HG03520 (cell line): ENCODE measurements at regions not wholly inside any gene's neighbourhood (a gene's known extent, or its start where the extent isn't known, plus 50 kb on each side); places are given as distances from the start of the nearest gene placed in this dataset.

Experiments used
- ATAC-seq: cut with Tn5 transposase; IDR thresholded peaks from one replicate; pipeline ENCODE4 v1.9.1; 2021; ENCODE audit warnings: mild to moderate bottlenecking, moderate library complexity; ENCODE audit not compliant: unreplicated experiment

DNA sequence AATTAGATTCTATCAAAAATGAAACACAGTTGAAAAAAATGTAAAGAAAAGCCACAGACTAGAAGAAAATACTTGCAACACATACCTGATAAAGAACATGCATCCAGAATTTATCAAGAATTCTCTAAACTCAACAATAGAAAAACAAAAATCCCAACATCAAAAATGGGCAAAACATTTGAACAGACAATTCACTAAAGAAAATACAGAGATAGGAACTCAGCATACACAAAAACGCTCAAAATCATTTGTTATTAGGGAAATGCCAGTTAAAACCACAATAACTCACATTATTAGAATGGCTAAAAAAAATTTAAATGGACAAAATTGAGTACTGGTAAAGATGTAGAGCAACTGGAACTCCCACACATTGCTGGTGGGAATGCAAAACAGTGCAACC is 311.0 kb upstream of the PRDM1 start:
- no peak for ATAC-seq

DNA sequence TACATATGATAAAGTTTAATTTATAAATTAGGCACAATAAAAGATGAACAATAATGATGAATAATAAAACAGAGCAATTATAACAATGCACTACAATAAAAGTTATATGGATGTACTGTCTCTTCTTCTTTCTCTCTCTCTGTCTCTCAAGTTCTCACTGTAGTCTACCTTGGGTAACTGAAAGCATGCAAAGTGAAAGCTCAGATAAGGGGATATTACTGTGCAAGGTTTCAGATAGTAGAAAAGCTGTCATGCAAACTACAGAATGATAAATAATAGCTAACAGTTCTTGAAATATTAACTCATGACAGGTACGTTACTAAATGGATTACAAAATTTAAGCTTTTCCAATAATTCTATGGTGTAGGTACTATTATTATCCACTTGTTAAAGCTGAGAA is 311.9 kb upstream of the PRDM1 start:
- ATAC-seq, result peak; percentile 58

DNA sequence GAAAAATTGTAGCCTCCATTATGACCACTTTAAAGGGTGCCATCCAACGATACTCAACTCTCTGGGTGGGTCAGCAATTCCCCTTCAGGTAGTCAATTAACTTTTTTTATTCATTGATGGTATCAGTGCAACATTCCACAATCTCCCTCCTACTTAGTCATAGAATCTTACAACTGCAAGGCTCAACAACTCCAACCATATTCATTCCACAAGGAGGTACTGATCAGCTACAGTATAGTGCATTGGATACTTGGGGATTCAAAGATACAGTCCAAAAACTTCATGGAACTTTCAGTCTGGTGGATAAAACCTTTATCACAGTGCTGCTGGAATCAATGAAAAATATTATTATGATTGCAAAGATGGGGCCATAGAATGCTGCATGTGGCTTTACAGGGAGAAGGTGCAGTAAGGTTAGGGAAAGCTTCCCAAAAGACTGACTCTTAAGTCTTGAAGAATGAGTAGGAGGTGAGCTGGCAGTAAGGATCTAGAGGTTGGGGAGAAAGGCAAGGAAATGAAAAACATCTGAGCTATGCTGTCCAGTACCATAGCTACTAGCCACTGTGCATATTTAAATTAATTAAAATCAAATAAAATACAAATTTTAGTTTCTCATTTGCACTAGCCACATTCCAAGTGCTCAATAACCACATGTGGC is 314.7 kb upstream of the PRDM1 start:
- no peak for ATAC-seq

DNA sequence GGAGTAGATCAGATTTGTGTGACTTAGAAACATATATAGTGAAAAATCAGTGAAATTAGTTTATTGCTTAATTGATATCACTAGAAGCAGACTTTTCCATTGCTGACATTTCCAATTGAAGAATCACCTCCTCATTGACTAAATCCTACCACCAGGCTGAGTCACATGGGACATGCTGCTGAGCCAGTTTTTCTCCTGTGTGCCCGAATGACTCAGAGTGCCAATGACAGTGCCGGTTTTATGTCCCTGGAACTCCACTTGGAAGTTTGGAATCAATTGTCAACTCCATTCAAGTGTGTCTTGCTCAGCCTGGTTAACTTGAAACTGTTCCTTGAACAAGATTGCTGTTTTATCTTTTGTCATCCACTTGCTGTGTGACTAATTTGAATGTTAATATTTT is 316.1 kb upstream of the PRDM1 start:
- ATAC-seq, result no peak

DNA sequence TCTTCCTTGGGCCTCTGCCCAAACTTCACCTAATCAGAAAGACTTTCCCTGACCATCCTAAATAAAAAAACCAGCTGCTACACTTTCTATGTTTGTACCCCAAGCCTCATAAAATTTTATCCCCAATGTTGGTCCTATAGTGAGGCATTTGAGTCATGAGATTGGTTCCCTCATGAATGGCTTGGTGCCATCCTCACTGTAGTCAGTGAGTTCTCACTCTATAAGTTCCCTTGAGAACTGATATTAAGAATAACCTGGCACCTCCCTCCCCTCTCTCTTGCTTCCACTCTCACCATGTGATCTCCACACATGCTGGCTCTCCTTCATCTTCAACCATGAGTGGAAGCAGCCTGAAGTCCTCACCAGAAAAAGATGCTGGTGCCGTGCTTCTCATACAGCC is 316.9 kb upstream of the PRDM1 start:
- ATAC-seq, result no peak

DNA sequence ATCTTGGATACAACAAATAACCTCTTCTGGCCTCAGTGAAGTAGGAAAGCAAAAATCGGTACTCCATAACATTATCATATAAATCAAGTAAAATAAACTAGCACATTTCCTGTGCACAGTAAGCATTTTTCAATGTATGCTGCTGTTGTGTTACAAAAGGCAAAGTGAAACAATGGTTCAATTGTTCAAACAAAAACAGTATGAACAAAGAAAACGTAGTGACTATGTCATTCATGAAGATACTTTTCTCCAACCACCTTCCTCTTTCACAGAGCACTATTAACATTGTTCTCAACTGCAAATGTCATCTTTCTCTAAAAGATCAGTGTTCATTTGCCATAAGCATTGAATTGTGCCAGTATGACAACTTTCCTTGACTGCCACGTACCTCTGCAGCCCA is 318.6 kb upstream of the PRDM1 start:
- no peak for ATAC-seq

DNA sequence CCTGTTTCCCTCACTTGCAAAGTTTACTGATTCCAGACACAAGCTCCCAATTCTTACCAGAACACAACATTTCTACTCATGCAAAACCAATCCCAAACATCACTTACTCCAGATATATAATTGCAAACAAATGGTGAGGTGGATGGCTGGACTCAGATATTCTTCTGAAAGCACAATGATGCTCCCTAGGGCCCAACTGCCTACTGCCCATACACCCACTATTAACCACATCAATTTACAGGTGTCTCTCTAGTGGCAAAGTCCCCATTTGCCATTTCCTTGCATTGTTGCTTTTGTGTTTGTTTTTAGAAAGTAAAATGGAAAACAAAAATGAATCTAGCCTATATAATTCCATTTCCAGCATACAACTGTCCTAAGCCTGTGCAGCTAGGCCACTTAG is 320.9 kb upstream of the PRDM1 start:
- no peak for ATAC-seq

DNA sequence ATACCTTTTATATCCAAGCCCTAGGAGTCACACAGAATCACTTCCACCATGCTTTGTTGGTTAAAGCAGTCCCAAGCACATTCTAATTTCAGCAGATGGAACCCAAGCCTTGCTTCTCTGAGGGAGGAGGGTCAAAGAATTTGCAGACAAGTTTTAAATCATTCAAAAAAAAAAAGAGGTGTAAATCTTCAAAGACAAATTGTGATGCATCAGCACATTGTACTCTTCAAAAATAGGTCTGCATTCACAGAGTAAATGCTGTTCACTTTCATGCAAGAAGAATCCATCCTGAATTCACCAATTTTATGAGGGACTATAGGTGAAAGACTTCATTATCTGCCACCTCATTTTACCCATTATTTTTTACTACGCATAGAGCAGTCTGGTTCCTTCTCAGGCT is 321.8 kb upstream of the PRDM1 start:
- no peak for ATAC-seq

DNA sequence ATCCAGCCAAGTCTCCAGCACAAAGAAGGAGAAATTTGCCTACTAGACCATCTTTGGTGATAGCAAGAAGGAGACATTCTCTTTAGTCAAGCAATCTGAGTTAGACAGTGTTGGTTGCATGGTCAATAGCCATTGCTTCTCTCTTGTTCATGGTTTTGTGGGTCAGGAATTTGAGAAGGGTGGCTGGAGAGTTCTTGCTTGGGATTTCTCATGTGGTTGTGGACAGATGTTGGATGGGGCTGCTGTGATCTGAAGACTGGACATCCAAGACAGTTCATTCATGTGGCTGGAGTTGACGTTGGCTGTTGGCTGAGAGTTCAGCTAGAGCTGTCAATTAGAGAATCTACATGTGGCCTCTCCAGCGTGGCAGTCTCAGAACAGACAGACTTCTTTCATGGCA is 322.3 kb upstream of the PRDM1 start:
- ATAC-seq, result no peak

DNA sequence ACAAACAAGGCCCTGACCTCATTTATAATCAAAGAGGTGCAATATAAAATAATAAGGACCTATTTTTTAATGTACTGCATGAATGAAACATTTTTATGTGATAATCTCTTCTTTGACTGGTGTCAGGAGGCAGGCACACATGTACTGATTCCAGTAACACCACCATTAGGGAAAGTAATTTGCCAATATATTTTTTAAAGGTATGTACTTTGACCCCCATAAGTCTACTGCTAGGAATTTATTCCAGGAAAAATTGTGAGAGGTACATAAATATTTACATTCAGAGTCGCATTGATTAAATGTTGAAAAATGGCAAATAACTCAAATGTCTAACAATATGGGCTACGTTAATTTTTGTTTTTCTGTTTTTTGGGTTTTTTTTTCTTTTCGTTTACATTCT is 325.4 kb upstream of the PRDM1 start:
- ATAC-seq, result no peak

DNA sequence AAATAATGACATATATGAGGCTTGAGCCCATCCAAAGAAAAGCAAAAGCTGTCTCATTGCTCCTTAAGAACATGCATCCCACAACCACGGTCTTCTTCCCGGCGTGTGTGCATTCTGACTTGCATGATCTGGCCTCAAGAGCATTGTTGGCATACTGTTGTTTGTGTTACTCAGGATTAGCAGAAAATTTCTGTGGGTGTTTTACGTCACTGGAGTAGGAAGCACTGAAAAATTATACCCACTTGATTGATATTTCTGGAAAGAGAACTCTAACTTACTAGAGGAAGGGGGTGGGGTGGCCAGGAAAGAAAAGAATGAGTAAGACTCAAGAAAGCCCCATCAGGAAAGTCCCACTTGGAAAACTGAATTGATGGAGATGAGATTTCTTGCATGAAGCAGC is 326.2 kb upstream of the PRDM1 start:
- no peak for ATAC-seq

DNA sequence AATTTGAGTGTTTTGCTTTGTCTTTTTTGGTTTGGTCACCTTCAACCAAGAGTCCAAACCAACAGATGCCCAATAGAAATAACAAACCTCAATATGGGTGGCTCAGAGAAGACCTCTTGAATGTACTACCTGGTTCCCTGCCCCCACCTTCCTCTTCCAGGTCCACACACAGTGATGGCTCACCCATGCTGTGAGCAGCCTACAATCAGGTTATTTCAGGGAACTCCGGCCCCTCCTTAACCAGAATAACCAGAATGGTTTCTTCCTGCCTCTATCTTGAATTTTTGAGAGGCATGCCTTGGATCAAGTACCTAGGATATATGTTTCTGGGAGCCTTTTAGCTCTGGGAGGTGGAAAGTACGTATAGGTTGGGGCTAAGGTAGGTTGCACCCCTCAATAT is 327.1 kb upstream of the PRDM1 start:
- no peak for ATAC-seq

DNA sequence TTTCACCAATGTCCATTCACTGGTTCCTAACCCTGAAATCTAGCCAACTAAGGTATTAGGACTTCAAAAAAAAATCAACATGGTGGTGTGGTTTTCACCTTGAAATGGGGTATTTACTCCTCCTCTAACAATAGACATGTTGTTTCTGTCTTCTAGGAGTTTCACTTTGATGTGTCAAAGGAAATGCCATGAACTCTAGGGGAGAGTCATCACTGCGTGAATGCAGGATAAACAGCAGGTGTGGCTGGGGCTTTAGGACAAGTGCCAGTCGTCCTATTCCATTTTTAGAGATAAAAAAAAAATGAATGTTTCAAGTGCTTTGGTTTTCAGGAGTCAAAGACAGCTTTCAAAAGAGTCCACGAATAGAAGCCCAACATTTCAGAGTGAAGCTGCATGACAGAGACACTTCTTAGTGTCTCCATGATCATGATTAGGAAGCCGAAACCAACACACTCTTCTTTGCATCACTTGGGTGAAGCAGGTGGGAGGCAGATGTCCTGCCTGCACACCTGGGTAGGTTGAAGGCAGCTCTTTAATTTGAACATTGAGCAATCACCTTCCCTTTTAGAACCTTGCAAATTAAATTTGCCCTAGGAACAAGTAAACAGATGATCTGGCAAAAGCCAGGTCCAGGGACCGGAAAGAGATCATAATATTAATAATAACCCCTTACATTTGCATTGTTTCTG is 328.5 kb upstream of the PRDM1 start:
- peak; percentile 88 for ATAC-seq

DNA sequence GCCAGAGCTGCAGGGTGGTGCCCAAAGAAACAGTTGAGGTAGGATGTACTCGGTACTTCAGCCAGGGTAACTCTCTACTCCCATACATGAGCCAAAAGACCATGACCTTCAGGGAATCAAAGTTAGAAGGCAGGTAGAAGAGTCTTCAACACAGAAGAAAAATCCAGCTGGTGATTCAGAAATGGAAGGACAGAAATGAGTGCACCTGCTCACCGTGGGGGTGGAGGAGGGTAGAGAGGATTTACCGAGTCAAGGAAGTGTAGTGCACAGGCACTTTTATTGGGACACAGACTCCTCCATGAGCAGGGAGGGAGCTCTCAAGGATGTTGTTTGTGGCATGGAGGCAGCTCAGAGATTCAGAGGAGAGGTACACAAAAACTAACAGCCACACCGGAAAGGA is 330.3 kb upstream of the PRDM1 start:
- no peak for ATAC-seq

DNA sequence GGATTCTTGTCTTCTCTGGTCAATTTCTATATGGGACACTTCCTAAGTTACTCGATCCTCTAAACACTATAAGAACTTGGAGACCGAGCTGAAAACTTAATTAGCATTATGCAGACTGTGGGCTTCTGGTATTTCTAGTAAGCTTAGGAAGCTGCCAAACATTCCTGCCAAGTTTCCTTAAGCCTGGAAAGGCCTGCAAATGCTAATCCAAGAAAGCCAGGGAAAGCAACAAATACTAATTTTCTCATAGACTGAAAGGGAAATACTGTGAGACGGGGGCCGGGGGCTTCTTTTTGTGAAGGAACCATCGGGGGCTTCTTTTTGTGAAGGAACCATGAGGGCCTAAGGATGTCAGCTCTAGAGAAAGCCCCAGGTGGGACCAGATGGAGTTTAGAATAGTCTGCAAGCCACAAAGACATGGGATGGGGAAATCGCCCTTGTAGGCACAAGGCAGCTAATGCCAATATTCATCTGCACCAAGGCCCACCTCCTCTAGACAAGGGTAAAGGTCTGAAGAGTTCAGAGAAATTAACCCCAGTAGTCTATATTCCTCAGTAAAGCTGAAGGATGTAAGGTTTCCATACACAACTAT is 332.4 kb upstream of the PRDM1 start:
- ATAC-seq, result no peak

DNA sequence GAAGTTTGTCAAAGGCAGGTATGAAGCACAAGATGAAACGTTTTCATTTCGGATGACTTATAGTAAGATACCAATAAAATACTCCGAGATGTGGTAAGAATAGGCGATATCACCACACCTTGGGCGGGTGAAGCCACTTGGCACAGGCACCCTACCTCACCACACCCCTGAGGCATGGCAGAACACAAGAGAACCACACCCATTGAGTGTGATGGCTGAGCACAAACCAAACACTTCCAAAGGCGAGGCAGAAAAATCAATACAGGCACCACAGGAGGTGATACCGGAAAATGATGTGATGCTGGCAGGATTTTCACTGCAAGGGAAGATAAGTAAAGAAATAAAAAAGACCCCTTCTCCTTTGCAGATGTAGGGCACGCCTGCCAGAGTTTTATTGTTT is 332.9 kb upstream of the PRDM1 start:
- no peak for ATAC-seq

DNA sequence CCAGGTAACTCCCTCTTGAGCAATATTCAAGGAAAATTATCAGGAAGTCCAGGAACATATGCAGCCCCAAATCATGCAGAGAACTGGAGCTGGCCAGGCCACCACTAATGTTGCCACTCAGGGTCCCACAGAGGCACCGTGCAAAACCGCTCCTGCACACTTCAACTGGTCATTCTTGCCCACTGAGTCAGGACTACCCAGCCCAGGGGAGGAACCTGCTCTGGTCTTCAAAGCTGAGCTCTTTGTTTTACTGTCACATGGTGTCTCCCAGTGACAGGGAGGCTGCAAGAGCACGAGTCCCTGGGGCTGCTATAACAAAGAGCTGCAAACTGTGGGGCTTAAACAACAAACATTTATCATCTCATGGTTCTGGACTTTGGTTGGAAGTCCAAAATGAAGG is 336.0 kb upstream of the PRDM1 start:
- ATAC-seq, result no peak

DNA sequence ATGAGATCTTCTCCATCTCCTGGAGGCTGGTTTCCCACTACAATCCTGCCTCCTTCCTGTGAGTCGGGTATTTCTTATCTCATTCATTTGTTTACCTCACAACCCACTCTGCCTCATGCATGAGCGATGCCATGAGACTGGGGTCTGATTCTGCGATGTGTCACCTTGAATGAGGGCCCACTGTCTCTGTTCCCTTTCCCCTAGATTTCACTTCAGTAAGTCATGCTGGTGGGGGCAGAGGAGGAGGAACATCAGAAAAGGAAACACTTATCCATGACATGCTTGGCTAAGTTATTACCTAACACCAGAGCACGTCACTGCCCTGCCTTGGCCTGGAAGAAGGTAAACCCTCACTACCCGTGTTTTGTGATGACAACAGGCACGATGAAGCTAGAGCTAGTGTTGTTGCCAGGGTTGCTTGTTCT is 337.4 kb upstream of the PRDM1 start:
- ATAC-seq, result no peak

DNA sequence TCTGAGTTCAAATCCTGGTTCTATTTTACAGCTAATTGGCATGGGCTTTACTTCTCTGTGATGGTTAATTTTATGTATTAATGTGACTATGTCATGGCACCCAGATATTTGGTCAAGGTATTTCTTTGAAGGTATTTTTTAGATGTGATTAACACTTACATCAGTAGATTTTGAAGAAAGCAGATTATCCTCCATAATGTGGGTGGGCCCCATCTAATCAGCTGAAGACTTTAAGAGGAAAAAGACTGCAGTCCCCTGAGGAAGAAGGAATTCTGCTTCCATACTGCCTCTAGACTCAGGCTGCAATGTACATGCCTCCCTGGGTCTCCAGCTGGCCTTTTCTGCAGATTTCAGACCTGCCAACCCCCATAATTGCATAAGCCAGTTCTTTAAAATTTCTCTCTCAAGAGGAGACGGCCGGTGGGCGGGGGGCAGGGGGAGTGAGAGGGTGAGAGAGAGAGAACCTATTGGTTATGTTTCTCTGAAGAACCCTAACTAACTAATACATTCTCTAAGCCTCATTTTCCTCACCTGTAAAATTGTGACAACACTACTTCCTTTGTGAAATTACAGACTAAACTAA is 338.2 kb upstream of the PRDM1 start:
- ATAC-seq, result no peak

DNA sequence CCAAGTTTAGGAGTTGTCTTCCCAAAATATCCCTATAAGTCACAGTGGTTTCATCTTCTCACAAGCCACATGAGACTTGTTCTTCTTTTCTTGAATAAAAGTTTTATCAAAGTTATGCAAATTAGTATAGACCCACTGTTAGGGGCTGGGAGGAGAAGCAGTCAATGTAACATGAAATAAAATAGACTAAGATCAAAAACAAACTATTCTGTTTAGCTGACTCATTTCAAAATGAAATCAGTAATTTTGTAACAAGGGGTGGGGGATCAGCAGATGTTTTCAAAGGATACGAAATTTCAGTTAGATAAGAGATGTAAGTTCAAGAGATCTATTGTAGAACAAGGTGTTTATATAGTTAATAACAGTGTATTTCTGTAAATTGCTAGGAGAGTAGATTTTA is 339.6 kb upstream of the PRDM1 start:
- ATAC-seq, result no peak

DNA sequence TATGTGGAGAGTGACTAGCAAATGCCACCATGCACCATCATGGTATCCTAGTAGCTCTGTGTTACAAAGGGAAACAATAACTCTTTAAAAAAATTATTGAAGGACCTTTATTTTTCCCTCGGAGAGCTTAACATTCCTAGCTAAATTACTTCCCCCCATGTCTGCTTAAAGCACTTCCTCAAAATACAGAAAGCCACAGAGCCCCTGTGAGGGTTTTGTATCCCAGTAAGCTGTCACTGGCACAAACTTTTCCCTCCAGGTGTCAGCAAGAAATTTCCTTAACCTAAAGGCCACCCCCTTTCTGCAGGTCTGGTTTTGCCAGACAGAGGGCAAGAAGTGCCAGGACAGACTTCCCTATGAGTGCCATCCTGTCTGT is 340.0 kb upstream of the PRDM1 start:
- ATAC-seq, result no peak

DNA sequence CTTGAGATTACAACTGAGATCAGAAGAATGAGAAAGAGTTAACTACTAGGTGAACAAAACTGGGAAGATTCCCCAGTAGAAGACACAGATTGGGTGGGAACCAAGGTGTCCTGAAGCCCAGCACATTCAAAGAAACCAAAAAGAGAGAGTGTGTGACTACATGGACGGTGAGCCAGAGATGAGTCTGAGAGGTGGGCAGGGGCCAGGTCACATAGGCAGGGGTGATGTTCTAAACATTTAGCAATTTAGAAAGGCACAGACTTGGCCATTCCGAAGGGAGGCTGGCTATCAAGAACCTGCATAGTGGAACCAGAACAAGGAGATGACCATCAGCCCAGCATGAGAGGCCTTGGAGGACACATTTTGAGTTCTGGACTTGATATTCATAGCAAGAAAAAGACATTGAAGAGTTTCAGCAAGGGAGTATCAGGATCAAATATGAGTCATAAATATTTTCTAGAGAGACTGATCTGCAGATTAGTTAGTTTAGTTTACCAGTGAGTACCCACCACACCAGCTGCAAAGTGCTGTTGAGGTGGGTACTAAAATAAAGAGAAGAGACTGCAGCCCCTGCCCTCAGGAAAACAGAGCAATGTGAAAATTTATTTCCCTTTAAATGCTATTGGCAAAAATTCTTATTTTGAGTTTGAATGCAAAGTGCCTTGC is 340.5 kb upstream of the PRDM1 start:
- ATAC-seq, result no peak
